ENCODE measurements at regions not wholly inside any gene's neighbourhood (a gene's known extent, or its start where the extent isn't known, plus 50 kb on each side); places are given as distances from the start of the nearest gene placed in this dataset.
"Not testable (repeated sequence)": the region's sequence is repeated elsewhere in the genome, so short reads cannot be mapped to it uniquely, and the experiment has no call there.

DNA sequence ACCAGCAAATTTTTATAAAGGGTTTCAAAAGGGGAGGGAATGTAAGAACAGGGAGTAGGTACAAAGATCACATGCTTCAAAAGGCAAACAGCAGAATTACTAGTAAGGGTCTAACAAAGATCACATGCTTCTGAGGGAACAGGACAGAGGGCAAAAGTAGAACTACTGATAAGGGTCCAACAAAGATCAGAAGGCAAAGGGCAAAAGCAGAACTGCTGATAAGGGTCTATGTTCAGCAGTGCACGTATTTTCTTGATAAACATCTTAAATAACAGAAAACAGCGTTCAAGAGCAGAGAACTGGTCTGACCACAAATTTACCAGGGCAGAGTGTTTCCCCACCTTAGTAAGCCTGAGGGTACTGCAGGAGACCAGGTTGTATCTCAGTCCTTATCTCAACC lies 469.5 kb upstream of the PIK3R1 start:
- DNase-seq = no peak

DNA sequence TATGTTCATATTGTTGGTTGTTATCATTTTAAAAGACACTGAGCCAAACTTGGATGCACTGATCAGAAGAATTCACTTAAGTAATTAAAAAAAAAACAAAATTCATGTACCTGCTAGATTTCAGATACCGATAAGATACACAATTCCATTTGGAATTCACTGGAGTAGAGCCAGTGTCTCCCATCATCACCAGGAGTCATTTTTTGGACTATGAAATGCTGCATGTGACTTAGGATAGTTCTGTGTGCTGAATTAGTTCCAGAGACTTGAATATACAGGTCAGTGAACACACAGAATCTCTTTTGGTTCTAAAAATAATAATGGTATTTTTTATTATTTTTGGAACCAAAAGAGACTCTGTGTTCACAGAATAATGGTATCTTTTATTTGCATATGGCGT lies 482.6 kb upstream of the PIK3R1 start:
- DNase-seq = no peak

GRCh38 chr5:67732471-67732870 lies 483.1 kb upstream of the PIK3R1 start:
- DNase-seq = no peak

DNA sequence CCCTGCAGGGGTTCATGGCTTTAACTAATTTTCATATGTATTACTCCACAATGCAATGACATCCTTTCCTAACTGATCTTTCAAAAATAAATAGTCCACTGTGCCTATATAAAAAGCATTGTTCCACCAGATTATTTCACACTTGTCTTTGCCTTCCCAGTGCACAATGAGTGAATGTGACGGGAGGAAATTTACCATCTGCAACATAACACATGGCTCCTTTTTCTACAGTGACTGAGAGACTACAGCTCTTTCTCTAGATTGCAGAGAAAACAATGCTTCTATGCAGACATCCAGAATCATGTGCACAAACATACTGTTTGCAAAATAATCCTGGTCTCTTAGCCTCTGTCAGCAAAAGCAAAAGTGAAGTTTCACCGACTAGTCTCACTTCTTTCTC lies 483.7 kb upstream of the PIK3R1 start:
- no peak for DNase-seq

- DNase-seq = no peak
Observed at GRCh38 chr5:67730917-67731474, 484.6 kb upstream of the PIK3R1 start.

DNA sequence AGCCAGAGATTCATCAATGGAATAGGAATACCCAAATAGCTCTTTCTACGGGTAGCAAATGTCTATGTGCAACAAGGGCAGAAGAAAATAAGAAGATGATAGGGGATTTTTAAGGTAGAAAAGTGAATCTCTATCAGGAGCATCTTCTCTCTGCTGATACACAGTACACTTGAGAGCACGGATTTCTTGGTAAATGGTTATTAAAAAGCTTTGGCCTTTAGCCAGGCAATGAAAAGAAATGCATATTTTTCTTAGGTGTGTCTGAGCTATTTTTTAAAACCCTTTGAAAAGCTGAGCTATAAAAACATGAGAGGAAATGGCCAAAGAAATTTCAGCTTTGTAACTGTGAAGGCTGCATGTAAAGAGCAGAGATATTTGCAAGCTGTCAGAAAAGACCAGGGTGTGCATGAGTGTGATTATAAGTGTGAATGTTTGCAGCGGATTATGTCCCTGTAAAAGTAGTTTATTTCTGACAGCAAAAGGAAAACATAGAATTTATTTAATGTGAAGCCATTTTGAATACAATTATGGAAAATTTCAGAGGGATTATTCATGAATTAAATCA lies 487.1 kb upstream of the PIK3R1 start:
- DNase-seq = no peak

DNA sequence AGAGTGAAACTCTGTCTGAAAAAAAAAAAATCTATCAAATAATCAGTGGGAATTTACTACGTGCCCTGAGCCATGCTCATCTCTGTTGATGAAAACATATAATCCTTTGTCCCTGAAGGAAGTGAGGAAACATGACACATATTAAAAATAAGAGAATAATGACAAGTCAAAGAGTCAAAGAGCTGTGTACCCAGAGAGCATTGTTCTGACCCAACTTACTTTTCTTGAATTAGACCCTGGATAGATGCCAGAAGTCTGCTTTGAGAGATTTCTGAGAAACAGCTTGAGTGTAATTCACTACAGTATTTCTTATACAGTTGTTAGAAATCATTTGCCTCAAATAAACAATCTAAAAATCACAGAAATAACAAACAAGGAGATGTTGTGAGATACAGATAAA lies 490.0 kb upstream of the PIK3R1 start:
- DNase-seq = no peak

- DNase-seq = no peak
Observed at GRCh38 chr5:67724412-67725135, 491.0 kb upstream of the PIK3R1 start.

DNA sequence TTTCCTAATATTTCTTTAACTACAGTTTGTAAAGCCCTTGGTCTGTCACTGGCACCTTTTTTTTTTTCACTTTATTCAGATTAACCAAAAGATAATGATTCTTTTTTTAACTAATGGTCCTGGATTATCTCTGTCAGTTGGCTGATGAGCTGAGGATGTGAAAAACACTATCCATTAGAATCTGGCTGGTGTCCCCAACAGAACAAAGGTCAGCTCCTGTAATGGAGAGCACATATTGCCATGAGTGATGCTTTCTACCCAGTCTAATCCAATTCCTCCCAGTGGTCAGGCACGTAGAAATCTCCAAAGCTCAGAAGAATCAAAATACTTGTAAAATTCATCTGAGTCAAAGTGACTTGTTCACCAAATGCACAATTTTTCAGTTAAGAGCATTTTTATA lies 491.7 kb upstream of the PIK3R1 start:
- no peak for DNase-seq

GRCh38 chr5:67722582-67722981 lies 493.0 kb upstream of the PIK3R1 start:
- DNase-seq = not testable (repeated sequence)

- no peak for DNase-seq
Observed at GRCh38 chr5:67720162-67720772, 495.3 kb upstream of the PIK3R1 start.

- no peak for DNase-seq
Observed at GRCh38 chr5:67702008-67702407, 505.4 kb upstream of the CD180 start.

DNA sequence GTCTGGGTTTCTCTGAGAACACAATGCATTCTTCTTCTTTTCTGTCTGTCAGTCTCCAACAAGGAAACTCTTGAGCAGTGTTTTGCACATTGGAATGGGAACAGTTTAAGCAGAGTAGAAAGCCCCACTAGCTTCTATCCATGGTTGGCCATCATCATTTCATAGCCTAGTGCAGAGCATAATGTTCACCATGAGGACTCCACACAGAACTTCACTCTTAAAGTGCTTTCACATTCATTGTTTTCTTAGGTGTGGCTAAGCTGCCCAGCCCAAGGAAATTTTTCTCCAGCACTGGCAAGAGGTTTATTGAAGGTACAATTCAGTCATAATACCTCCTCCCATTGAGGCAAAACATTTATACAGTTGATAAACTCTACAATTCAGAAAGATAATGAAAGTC lies 503.0 kb upstream of the CD180 start:
- no peak for DNase-seq

DNA sequence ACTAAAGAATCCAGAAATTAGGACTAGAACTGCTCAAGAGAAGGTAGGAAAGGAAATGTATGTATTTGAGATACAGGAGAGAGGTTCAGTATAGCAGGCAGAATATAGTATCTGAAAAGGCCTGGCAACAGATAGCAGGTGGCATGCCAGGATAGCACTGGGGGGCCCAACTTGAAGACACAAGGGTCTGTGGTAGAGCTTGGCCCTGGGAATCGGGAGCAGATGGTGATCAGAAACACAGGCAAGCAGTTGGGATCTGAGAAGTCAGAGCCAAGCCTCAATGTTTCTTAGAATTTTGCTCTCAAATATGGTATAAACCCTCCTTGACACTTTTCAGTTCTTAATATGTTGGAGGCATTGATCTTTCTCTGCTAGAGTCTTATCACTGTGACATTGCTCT lies 499.8 kb upstream of the CD180 start:
- DNase-seq = no peak

GRCh38 chr5:67695369-67695768 lies 498.8 kb upstream of the CD180 start:
- no peak for DNase-seq

DNA sequence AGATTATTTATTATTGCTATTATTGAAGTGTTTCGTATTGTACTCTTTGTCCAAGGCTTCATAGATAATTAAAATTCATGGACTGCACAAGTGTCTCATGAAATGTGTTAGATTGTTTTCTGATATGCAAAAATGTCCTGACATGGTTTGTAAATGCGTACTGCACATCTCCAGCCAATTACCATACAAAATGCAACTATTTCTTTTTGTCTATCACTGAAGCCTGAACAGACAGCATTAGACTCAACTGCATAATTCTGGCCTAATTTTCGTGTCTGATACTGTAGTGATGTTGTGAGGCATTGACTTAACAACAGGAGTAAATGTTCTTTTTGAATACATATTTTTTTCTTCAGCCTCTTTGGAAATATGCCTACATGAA lies 498.2 kb upstream of the CD180 start:
- DNase-seq = no peak

- no peak for DNase-seq
Observed at GRCh38 chr5:67693956-67694809, 497.6 kb upstream of the CD180 start.

DNA sequence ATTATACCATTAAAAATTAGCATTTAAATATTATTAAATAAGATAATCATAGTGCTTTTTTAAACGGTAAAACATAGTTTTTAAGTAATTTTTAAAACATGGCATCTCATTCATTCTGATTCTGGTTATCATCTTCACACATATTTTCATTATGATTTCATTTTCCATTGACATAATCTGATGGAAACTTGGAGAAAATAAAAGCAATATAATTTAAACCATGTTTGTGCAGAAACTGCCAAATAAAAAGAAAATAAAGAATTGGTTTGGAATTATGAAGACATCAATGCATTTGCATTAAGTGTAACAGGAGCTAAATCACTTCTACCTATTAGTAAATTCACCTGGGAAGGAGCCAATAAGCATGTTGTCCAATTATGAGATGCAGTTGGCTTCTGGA lies 490.1 kb upstream of the CD180 start:
- DNase-seq = no peak

- DNase-seq = no peak
Observed at GRCh38 chr5:67681703-67682102, 485.1 kb upstream of the CD180 start.

- DNase-seq = no peak
Observed at GRCh38 chr5:67680099-67680498, 483.5 kb upstream of the CD180 start.

GRCh38 chr5:67679184-67679841 lies 482.7 kb upstream of the CD180 start:
- DNase-seq = peak; percentile 72

- DNase-seq = no peak
Observed at GRCh38 chr5:67678594-67678993, 482.0 kb upstream of the CD180 start.
